ENCODE measurements at regions not wholly inside any gene's neighbourhood (a gene's known extent, or its start where the extent isn't known, plus 50 kb on each side); places are given as distances from the start of the nearest gene placed in this dataset.

DNA sequence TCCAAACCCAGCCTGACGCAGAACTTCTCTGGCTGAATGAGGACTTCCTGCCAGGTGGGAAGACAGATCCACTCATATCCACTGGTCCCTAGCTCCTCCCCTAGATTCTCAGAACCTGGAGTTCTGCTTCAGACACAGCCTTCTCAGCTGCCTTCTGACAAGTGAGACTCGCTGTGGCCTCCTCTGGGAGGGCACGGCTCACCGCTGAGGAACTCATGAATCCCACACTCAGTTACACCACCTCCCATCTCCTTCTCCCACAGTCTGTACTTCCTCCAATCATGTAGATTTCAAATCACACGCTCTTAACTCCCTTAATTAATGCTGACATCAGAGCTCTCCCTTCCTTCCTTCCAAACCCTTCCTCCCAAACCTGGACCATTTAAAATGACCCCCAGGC is 86.4 kb upstream of the TMEM45B start:
- Mint-ChIP-seq H3K27me3 (peaks cover 18% of the 10 kb centered on the region), H3K9me3 (ENCODE audit: insufficient read depth) (no peaks in the 10 kb centered on the region), H3K27ac (no peak overlapping the region), H3K4me3 (no peak overlapping the region), H3K4me1 (no peaks in the 10 kb centered on the region)
- H2AFZ ChIP-seq (ENCODE audit: insufficient read depth, low read depth, low read length, poor library complexity, severe bottlenecking) = no peak overlapping the region
- no peaks in the 10 kb centered on the region for H3K27me3 ChIP-seq (replicated peaks in 1 of 4; ENCODE audit: control extremely low read depth in 1 of 4, control insufficient read depth in 3 of 4, insufficient read depth in 4 of 4, low read length in 3 of 4)
- no peaks in the 10 kb centered on the region for H3K79me2 ChIP-seq (ENCODE audit: control insufficient read depth, insufficient read depth, low read length)
- DNase-seq = no peak
- no peaks in the 10 kb centered on the region for H3K36me3 ChIP-seq (replicated peaks in 1 of 2; ENCODE audit: control extremely low read depth in 1 of 2, control insufficient read depth in 1 of 2, extremely low read depth in 1 of 2, insufficient read depth in 2 of 2, low read length in 1 of 2)
- TF ChIP-seq CTCF (IDR thresholded peaks at IDR 0.05) (no peak), EZH2 (IDR thresholded peaks at IDR 0.05; ENCODE audit: borderline replicate concordance, insufficient read depth, low read depth, low read length, poor library complexity, severe bottlenecking) (no peak)
- 76% methylated on average over 5 of the region's 5 CpGs for WGBS (ENCODE audit: insufficient coverage)
- no peaks in the 10 kb centered on the region for H4K20me1 ChIP-seq (ENCODE audit: control insufficient read depth, insufficient read depth, low read length, poor library complexity, severe bottlenecking)
- no peak overlapping the region for H3K4me2 ChIP-seq (replicated peaks; ENCODE audit: low read depth, low read length, poor library complexity, severe bottlenecking)
- no peak overlapping the region for H3K9ac ChIP-seq (ENCODE audit: low read length)
- ATAC-seq (ENCODE audit: low read depth) = no peak
- H3K4me1 ChIP-seq (ENCODE audit: control insufficient read depth in 2 of 2, insufficient read depth in 2 of 2, low read length in 2 of 2) = no peaks in the 10 kb centered on the region
- ChIA-PET POLR2A (no interaction called here), CTCF (no interaction called here)
- intact Hi-C loops (cut with micrococcal nuclease) = no loop called here
- no peak overlapping the region for H3K27ac ChIP-seq (ENCODE audit: low read length in 2 of 2)
- H3K4me3 ChIP-seq (ENCODE audit: control extremely low read depth in 1 of 5, extremely low read depth in 1 of 5, insufficient read depth in 1 of 5, low read depth in 2 of 5, low read length in 4 of 5) = no peak overlapping the region
- no peaks in the 10 kb centered on the region for H3K9me3 ChIP-seq (ENCODE audit: control extremely low read depth in 1 of 3, control insufficient read depth in 2 of 3, insufficient read depth in 1 of 3, low read length in 2 of 3)

DNA sequence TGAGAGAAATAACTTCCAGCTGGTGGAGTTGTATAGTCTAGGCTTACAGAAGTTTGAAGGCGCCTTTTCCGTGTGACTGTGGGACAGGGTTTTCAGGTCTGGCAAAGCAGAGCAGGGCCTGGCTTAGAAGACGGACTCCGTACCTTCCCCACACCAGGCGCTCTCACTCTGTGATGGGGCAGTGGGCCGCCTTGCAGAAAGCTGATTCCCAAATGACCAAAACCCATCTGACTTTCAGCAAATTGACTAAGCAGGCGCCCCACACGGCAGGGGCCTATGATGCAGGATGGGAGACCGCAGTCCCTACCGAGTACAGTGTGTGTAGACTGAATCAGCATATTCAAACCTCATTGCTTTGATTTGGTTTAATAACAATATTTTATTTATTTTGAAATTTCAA is 85.8 kb upstream of the TMEM45B start:
- no peaks in the 10 kb centered on the region for H3K36me3 ChIP-seq (replicated peaks in 1 of 2; ENCODE audit: control extremely low read depth in 1 of 2, control insufficient read depth in 1 of 2, extremely low read depth in 1 of 2, insufficient read depth in 2 of 2, low read length in 1 of 2)
- no peaks in the 10 kb centered on the region for H4K20me1 ChIP-seq (ENCODE audit: control insufficient read depth, insufficient read depth, low read length, poor library complexity, severe bottlenecking)
- no peak overlapping the region for H2AFZ ChIP-seq (ENCODE audit: insufficient read depth, low read depth, low read length, poor library complexity, severe bottlenecking)
- no peaks in the 10 kb centered on the region for H3K27me3 ChIP-seq (replicated peaks in 1 of 4; ENCODE audit: control extremely low read depth in 1 of 4, control insufficient read depth in 3 of 4, insufficient read depth in 4 of 4, low read length in 3 of 4)
- Mint-ChIP-seq H3K27me3 (peaks cover 21% of the 10 kb centered on the region), H3K9me3 (ENCODE audit: insufficient read depth) (no peaks in the 10 kb centered on the region), H3K4me1 (no peaks in the 10 kb centered on the region), H3K4me3 (no peak overlapping the region), H3K27ac (no peak overlapping the region)
- no peaks in the 10 kb centered on the region for H3K4me1 ChIP-seq (ENCODE audit: control insufficient read depth in 2 of 2, insufficient read depth in 2 of 2, low read length in 2 of 2)
- no peak for TF ChIP-seq CTCF (IDR thresholded peaks at IDR 0.05)
- no peak for TF ChIP-seq EZH2 (IDR thresholded peaks at IDR 0.05; ENCODE audit: borderline replicate concordance, insufficient read depth, low read depth, low read length, poor library complexity, severe bottlenecking)
- ChIA-PET CTCF (no interaction called here), POLR2A (no interaction called here)
- H3K4me2 ChIP-seq (replicated peaks; ENCODE audit: low read depth, low read length, poor library complexity, severe bottlenecking) = no peak overlapping the region
- WGBS (ENCODE audit: insufficient coverage) = 98% methylated on average over 7 of the region's 10 CpGs
- intact Hi-C loops (cut with micrococcal nuclease) = no loop called here
- no peak for DNase-seq
- ATAC-seq (ENCODE audit: low read depth) = no peak
- no peak overlapping the region for H3K9ac ChIP-seq (ENCODE audit: low read length)
- H3K9me3 ChIP-seq (ENCODE audit: control extremely low read depth in 1 of 3, control insufficient read depth in 2 of 3, insufficient read depth in 1 of 3, low read length in 2 of 3) = no peaks in the 10 kb centered on the region
- no peak overlapping the region for H3K27ac ChIP-seq (ENCODE audit: low read length in 2 of 2)
- no peaks in the 10 kb centered on the region for H3K79me2 ChIP-seq (ENCODE audit: control insufficient read depth, insufficient read depth, low read length)
- no peak overlapping the region for H3K4me3 ChIP-seq (ENCODE audit: control extremely low read depth in 1 of 5, extremely low read depth in 1 of 5, insufficient read depth in 1 of 5, low read depth in 2 of 5, low read length in 4 of 5)

Measured in B cell (primary cell).